ENCODE measurements at regions not wholly inside any gene's neighbourhood (a gene's known extent, or its start where the extent isn't known, plus 50 kb on each side); places are given as distances from the start of the nearest gene placed in this dataset.

DNA sequence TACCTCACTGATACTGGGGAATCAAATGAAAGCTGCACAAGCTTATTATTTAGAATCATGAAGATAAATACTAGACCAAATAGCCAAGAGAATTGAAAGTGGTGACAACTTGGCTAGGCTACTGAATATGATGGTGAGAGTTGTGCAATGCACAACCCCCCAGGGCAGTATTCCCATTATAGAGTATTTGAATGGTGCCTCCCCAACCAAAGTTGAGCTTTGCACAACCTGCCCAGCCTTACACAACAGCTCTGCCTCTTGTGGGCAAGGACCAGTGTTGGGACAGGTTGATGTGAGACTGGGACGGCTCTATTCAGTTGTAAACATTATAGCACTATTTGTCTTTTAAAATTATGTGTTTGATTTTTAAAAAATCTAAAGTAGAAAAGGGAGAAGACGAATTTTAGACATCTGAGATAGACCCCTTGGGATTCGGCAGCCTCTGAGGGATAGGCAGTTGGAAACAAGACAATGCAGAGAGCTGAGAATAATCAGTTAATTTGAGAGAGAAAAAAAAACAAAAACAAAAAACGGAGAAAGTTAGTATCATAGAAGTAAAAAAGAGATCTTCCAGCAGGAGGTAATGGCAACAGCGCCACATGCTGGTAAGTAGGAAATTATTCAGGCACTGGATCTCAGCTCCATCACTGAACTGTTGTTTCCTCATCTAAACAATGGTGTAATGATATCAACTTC is 91.0 kb upstream of the KCNA3 start:
- ATAC-seq (peak; percentile 82), DNase-seq (peak; percentile 80)
- H3K4me3 Mint-ChIP-seq = peak overlapping the region; percentile 29
- no peak overlapping the region for H3K27ac Mint-ChIP-seq
- H3K9me3 Mint-ChIP-seq (ENCODE audit: insufficient read depth) = no peaks in the 10 kb centered on the region
- peaks cover 9% of the 10 kb centered on the region for H3K4me1 Mint-ChIP-seq (ENCODE audit: low read depth)
- ChIA-PET POLR2A (interaction anchor here (0.6 to 3.1 kb wide), 6 partner anchors 18 to 146 kb away, joined by 3 to 18 read pairs (median 4); partner anchors contain the start of gene KCNA3), CTCF (interaction anchor here (0.8 to 9.4 kb wide), 55 partner anchors 9 to 417 kb away, joined by 3 to 231 read pairs (median 6); partner anchors contain the start of genes KCNA2 and KCNA3)
- H3K27me3 Mint-ChIP-seq (ENCODE audit: low read depth) = peaks cover 39% of the 10 kb centered on the region
- no peaks in the 10 kb centered on the region for H3K36me3 Mint-ChIP-seq (ENCODE audit: low read depth)

GRCh38 chr1:110763149-110763548 is 88.4 kb upstream of the KCNA3 start:
- no peak overlapping the region for H3K4me3 Mint-ChIP-seq
- H3K27me3 Mint-ChIP-seq (ENCODE audit: low read depth) = peaks cover 33% of the 10 kb centered on the region
- ATAC-seq = no peak
- ChIA-PET CTCF (interaction anchor here (3.3 to 9.4 kb wide), 6 partner anchors 11 to 144 kb away, joined by 15 to 231 read pairs (median 42); partner anchors contain the start of gene KCNA3), POLR2A (no interaction called here)
- H3K9me3 Mint-ChIP-seq (ENCODE audit: insufficient read depth) = no peaks in the 10 kb centered on the region
- DNase-seq = no peak
- H3K27ac Mint-ChIP-seq = no peak overlapping the region
- no peaks in the 10 kb centered on the region for H3K36me3 Mint-ChIP-seq (ENCODE audit: low read depth)
- peaks cover 9% of the 10 kb centered on the region for H3K4me1 Mint-ChIP-seq (ENCODE audit: low read depth)

DNA sequence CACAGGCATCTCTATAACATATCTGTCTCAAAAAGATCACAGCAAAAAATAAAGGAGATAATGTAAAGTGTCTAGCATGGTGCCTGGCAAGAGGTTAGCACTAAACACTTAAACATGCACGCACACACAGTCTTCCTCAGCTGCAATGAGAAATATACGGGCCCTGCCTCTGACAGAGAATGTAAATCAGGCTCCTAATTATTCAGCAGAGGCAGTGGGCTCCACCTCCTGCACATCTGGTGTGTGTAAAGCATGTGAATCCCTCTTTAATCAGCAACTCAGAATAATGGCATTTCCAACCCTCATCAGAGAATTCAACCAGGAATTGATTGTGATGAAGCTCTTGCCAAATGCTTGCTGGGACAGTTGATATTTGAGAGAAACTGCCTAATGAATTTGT is 85.6 kb upstream of the KCNA3 start:
- Mint-ChIP-seq H3K9me3 (ENCODE audit: insufficient read depth) (no peaks in the 10 kb centered on the region), H3K4me3 (no peak overlapping the region), H3K27ac (no peak overlapping the region), H3K4me1 (ENCODE audit: low read depth) (peaks cover under 1% of the 10 kb centered on the region), H3K36me3 (ENCODE audit: low read depth) (no peaks in the 10 kb centered on the region), H3K27me3 (ENCODE audit: low read depth) (peaks cover 27% of the 10 kb centered on the region)
- CTCF ChIA-PET = interaction anchor here (0.9 to 9.4 kb wide), 3 partner anchors 20 to 142 kb away, joined by 3 to 231 read pairs (median 13); no protein-coding TSS in a partner anchor
- no peak for ATAC-seq
- no peak for DNase-seq
- POLR2A ChIA-PET = interaction anchor here (0.6 to 1.5 kb wide), 3 partner anchors 86 to 1910 kb away, joined by 3 to 4 read pairs (median 3); no protein-coding TSS in a partner anchor

- CTCF ChIA-PET = interaction anchor here (1.2 to 5.5 kb wide), 2 partner anchors 10 to 137 kb away, joined by 7 to 27 read pairs; no protein-coding TSS in a partner anchor
- H3K27me3 Mint-ChIP-seq (ENCODE audit: low read depth) = peaks cover 32% of the 10 kb centered on the region
- DNase-seq (no peak), ATAC-seq (no peak)
- H3K4me3 Mint-ChIP-seq = no peak overlapping the region
- H3K27ac Mint-ChIP-seq = no peak overlapping the region
- no peaks in the 10 kb centered on the region for H3K4me1 Mint-ChIP-seq (ENCODE audit: low read depth)
- no peaks in the 10 kb centered on the region for H3K9me3 Mint-ChIP-seq (ENCODE audit: insufficient read depth)
- H3K36me3 Mint-ChIP-seq (ENCODE audit: low read depth) = no peaks in the 10 kb centered on the region
- POLR2A ChIA-PET = interaction anchor here (0.6 kb wide), 1 partner anchor 16 kb away, joined by 4 read pairs; no protein-coding TSS in a partner anchor
Observed at GRCh38 chr1:110756506-110756905, 81.8 kb upstream of the KCNA3 start.

GRCh38 chr1:110752941-110753725 is 78.4 kb upstream of the KCNA3 start:
- CTCF ChIA-PET = interaction anchor here (0.9 to 4.6 kb wide), 3 partner anchors 12 to 133 kb away, joined by 3 to 18 read pairs (median 3); no protein-coding TSS in a partner anchor
- ATAC-seq = no peak
- POLR2A ChIA-PET = no interaction called here
- no peaks in the 10 kb centered on the region for H3K9me3 Mint-ChIP-seq (ENCODE audit: insufficient read depth)
- no peak overlapping the region for H3K27ac Mint-ChIP-seq
- peaks cover 31% of the 10 kb centered on the region for H3K27me3 Mint-ChIP-seq (ENCODE audit: low read depth)
- no peak overlapping the region for H3K4me3 Mint-ChIP-seq
- H3K36me3 Mint-ChIP-seq (ENCODE audit: low read depth) = no peaks in the 10 kb centered on the region
- no peaks in the 10 kb centered on the region for H3K4me1 Mint-ChIP-seq (ENCODE audit: low read depth)
- no peak for DNase-seq

DNA sequence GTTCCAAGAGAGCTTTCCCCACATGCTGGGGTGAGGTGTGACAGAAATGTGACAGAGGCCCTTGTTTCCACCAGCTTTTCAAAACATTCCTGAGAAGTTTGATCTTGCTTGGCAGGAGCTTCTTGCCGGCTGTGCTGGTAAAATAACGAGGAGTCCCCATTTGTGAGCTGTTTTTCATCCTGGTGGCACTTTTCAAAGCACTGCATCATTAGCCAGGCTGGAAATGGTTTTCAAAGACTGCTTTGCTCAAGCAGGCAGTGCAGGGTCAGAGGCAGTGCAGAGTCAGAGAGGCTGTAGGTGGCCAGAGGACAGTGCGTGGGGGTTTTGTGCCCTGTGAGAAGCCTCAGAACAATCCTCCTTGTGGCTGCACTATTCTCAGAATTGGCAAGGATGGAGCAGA is 75.8 kb upstream of the KCNA3 start:
- Mint-ChIP-seq H3K4me3 (no peak overlapping the region), H3K4me1 (ENCODE audit: low read depth) (no peaks in the 10 kb centered on the region), H3K27ac (no peak overlapping the region), H3K27me3 (ENCODE audit: low read depth) (peaks cover 28% of the 10 kb centered on the region), H3K36me3 (ENCODE audit: low read depth) (no peaks in the 10 kb centered on the region), H3K9me3 (ENCODE audit: insufficient read depth) (no peaks in the 10 kb centered on the region)
- ATAC-seq (no peak), DNase-seq (no peak)
- ChIA-PET CTCF (interaction anchor here (2.0 to 4.6 kb wide), 2 partner anchors 14 to 131 kb away, joined by 7 to 18 read pairs; no protein-coding TSS in a partner anchor), POLR2A (no interaction called here)

- Mint-ChIP-seq H3K36me3 (ENCODE audit: low read depth) (no peaks in the 10 kb centered on the region), H3K27ac (no peak overlapping the region), H3K4me1 (ENCODE audit: low read depth) (no peaks in the 10 kb centered on the region), H3K4me3 (no peak overlapping the region), H3K27me3 (ENCODE audit: low read depth) (peaks cover 31% of the 10 kb centered on the region), H3K9me3 (ENCODE audit: insufficient read depth) (no peaks in the 10 kb centered on the region)
- DNase-seq (no peak), ATAC-seq (no peak)
- CTCF ChIA-PET = interaction anchor here (2.0 to 4.6 kb wide), 2 partner anchors 15 to 130 kb away, joined by 7 to 18 read pairs; no protein-coding TSS in a partner anchor
- POLR2A ChIA-PET = no interaction called here
Observed at GRCh38 chr1:110749960-110750359, 75.2 kb upstream of the KCNA3 start.

DNA sequence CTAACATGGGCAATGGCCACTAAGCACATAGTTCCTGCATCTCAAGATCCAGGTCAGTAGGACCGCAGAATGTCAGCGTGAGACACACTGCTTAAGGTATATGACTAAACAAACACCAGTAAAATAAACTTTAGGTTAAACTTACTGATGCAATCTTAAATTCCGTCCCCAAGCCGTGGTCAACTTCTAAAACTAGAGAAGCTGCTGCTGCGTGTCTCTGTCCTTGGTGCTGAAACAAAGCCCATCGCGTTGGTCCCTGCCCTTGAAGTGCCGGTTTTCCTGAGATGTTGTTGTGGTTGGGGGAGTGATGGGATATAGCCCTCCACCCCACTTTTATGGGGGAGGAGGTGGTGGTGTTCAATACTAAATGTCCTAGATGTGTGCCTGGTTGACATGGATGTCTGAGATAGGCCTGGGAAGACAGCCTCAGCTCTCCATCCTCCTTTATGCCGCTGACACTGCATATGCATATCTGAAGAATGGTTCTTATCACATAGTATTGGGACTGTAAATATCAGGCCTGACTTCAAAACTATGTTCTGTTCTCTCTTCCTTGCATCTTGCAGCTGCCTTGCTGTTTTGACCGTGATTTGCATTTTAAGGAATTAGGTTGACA is 72.0 kb upstream of the KCNA3 start:
- DNase-seq (peak; percentile 82), ATAC-seq (peak; percentile 61)
- ChIA-PET CTCF (no interaction called here), POLR2A (no interaction called here)
- no peak overlapping the region for H3K4me3 Mint-ChIP-seq
- no peaks in the 10 kb centered on the region for H3K4me1 Mint-ChIP-seq (ENCODE audit: low read depth)
- no peaks in the 10 kb centered on the region for H3K9me3 Mint-ChIP-seq (ENCODE audit: insufficient read depth)
- H3K27ac Mint-ChIP-seq = no peak overlapping the region
- no peaks in the 10 kb centered on the region for H3K36me3 Mint-ChIP-seq (ENCODE audit: low read depth)
- peaks cover 32% of the 10 kb centered on the region for H3K27me3 Mint-ChIP-seq (ENCODE audit: low read depth)

DNA sequence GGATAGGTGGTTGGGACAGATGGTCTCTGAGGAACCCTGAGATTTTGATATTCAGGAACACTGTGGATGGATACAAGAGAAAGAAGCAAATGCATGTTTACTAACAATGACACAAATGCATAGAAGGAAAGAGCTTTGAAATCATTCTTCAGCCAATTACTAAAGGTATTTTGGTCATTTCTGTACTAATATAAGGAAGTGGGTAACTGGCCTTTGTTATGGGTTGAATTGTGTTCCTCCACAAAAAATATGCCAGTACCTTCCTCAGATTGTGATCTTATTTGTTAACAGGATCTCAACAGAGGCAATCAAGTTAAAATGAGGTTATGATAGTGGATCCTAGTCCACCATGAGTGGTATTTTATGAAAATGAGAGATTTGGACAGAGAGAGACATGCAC is 68.7 kb upstream of the KCNA3 start:
- Mint-ChIP-seq H3K4me1 (ENCODE audit: low read depth) (no peaks in the 10 kb centered on the region), H3K9me3 (ENCODE audit: insufficient read depth) (no peaks in the 10 kb centered on the region), H3K4me3 (no peak overlapping the region), H3K36me3 (ENCODE audit: low read depth) (no peaks in the 10 kb centered on the region), H3K27ac (no peak overlapping the region), H3K27me3 (ENCODE audit: low read depth) (peaks cover 24% of the 10 kb centered on the region)
- no peak for ATAC-seq
- ChIA-PET POLR2A (no interaction called here), CTCF (interaction anchor here (1.4 kb wide), 1 partner anchor 22 kb away, joined by 6 read pairs; no protein-coding TSS in a partner anchor)
- no peak for DNase-seq

GRCh38 chr1:110736900-110737605 is 62.3 kb upstream of the KCNA3 start:
- DNase-seq (no peak), ATAC-seq (no peak)
- ChIA-PET POLR2A (no interaction called here), CTCF (no interaction called here)
- Mint-ChIP-seq H3K36me3 (ENCODE audit: low read depth) (no peaks in the 10 kb centered on the region), H3K27ac (no peak overlapping the region), H3K4me1 (ENCODE audit: low read depth) (no peaks in the 10 kb centered on the region), H3K4me3 (no peak overlapping the region), H3K27me3 (ENCODE audit: low read depth) (peaks cover 23% of the 10 kb centered on the region), H3K9me3 (ENCODE audit: insufficient read depth) (no peaks in the 10 kb centered on the region)

DNA sequence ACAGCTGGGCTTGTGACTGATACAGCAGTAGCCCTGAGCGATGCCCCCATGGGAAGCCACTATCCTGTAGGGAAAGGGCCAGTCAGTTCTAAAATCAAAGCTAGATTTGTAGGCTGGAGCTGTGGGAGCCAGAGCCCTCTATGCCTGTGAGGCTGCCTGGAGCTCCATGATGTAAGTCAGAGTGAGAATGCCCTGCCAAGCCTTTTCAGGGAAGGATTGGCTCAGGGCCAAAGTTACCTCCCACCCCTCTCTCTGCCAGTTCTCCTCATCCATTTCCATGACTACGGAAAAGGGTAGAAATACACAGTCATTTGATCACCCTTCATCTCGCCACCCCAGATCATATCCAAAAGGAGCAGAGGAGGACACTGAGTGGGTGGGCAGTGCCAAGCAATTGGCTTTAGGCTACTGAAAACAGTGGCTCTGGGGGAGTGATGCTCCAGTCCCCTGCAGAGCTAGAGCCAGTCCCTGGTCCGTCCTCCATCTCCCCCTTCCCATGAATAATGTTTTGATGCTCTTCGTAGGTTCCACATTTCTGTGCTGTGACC is 59.5 kb upstream of the KCNA3 start:
- ChIA-PET POLR2A (no interaction called here), CTCF (interaction anchor here (0.6 to 6.4 kb wide), 3 partner anchors 23 to 115 kb away, joined by 3 to 31 read pairs (median 5); no protein-coding TSS in a partner anchor)
- no peak for ATAC-seq
- H3K4me1 Mint-ChIP-seq (ENCODE audit: low read depth) = no peaks in the 10 kb centered on the region
- no peaks in the 10 kb centered on the region for H3K9me3 Mint-ChIP-seq (ENCODE audit: insufficient read depth)
- peaks cover 19% of the 10 kb centered on the region for H3K27me3 Mint-ChIP-seq (ENCODE audit: low read depth)
- H3K36me3 Mint-ChIP-seq (ENCODE audit: low read depth) = no peaks in the 10 kb centered on the region
- no peak overlapping the region for H3K4me3 Mint-ChIP-seq
- no peak for DNase-seq
- H3K27ac Mint-ChIP-seq = no peak overlapping the region

Measured in activated CD8-positive, alpha-beta T cell treated with anti-CD3 and anti-CD28 coated beads, Interleukin-2, amount 10 ng/mL, durations not matched to agents 7 days and 5 days (primary cell).